Astrocyte of the spinal cord (primary cell): ENCODE measurements at regions not wholly inside any gene's neighbourhood (a gene's known extent, or its start where the extent isn't known, plus 50 kb on each side); places are given as distances from the start of the nearest gene placed in this dataset.
A peak's percentile ranks its signal among the peaks of the same experiment; 100 is the strongest.

Experiments used
- DNase-seq: peaks from one replicate; pipeline ENCODE4 v3.0.0; 2011; ENCODE audit warnings: low read depth, low spot score
- H3K4me3 ChIP-seq: 2 replicates; pipeline ENCODE4 v1.5.1; 2011; ENCODE audit warnings: low read depth, mild to moderate bottlenecking, low read length, moderate library complexity
- CTCF ChIP-seq: IDR thresholded peaks from 2 replicates; pipeline ENCODE4 v1.5.1; 2012; ENCODE audit warnings: low read depth, mild to moderate bottlenecking, low read length, inconsistent platforms
- in situ Hi-C: cut with HindIII; loops from 2 replicates; pipeline ENCODE4 v1.10.0; 2017; ENCODE audit warnings: low sequenced_read_pairs

- no peak for TF ChIP-seq CTCF
- in situ Hi-C loops: no loop called here
- H3K4me3 ChIP-seq: no peak overlapping the region
- no peak for DNase-seq
Measured at GRCh38 chr14:26870722-26871617, 273.1 kb upstream of the NOVA1 start.

- no peak for TF ChIP-seq CTCF
- DNase-seq: peak; percentile 29
- H3K4me3 ChIP-seq: no peak overlapping the region
- in situ Hi-C loops: no loop called here
Measured at GRCh38 chr14:26872515-26873361, 274.9 kb upstream of the NOVA1 start.

- in situ Hi-C loops: no loop called here
- TF ChIP-seq CTCF: no peak
- no peak for DNase-seq
- no peak overlapping the region for H3K4me3 ChIP-seq
Measured at GRCh38 chr14:26873362-26873960, 275.6 kb upstream of the NOVA1 start.

- in situ Hi-C loops: no loop called here
- no peak for DNase-seq
- H3K4me3 ChIP-seq: no peak overlapping the region
- TF ChIP-seq CTCF: no peak
Measured at GRCh38 chr14:26887847-26888246, 290.0 kb upstream of the NOVA1 start.

- no peak overlapping the region for H3K4me3 ChIP-seq
- TF ChIP-seq CTCF: no peak
- in situ Hi-C loops: no loop called here
- no peak for DNase-seq
Measured at GRCh38 chr14:26888592-26888991, 290.8 kb upstream of the NOVA1 start.

- in situ Hi-C loops: no loop called here
Measured at GRCh38 chr14:26896447-26896846, 298.6 kb upstream of the NOVA1 start.

More at GRCh38 chr14:26896447-26896846, 298.6 kb upstream of the NOVA1 start:
- peak; percentile 53 for DNase-seq
- no peak for TF ChIP-seq CTCF
- no peak overlapping the region for H3K4me3 ChIP-seq
